Spleen (tissue), 11 donors: ENCODE measurements at regions not wholly inside any gene's neighbourhood (a gene's known extent, or its start where the extent isn't known, plus 50 kb on each side); places are given as distances from the start of the nearest gene placed in this dataset.

Experiments
- DNase-seq: peaks from one replicate; pipeline ENCODE4 v3.0.0-alpha.2; 2020
- H3K27ac ChIP-seq, 8 donors: fragments of 200-600 bp; sonication (generic) in 7 of 8; 1 replicate in 4 of 8; 2 replicates in 4 of 8; pipeline versions ENCODE4 v1.5.0 to v1.8.0; 2016 to 2021; ENCODE audit warnings: inconsistent platforms in 4 of 8, mild to moderate bottlenecking in 4 of 8, moderate library complexity in 1 of 8
- H3K27me3 ChIP-seq, 7 donors: fragments of 200-600 bp; sonication (generic) in 6 of 7; replicated peaks in 1 of 7; 1 replicate in 4 of 7; 2 replicates in 3 of 7; pipeline versions ENCODE4 v1.5.0 to v1.8.0; 2016 to 2021; ENCODE audit warnings: inconsistent platforms in 3 of 7, mild to moderate bottlenecking in 1 of 7
- H3K36me3 ChIP-seq, 6 donors: fragments of 200-600 bp; sonication (generic) in 5 of 6; 1 replicate in 4 of 6; 2 replicates in 2 of 6; pipeline versions ENCODE4 v1.5.0 to v1.8.0; 2016 to 2021; ENCODE audit warnings: inconsistent platforms in 2 of 6
- H3K4me1 ChIP-seq, 6 donors: fragments of 200-600 bp; sonication (generic) in 5 of 6; 1 replicate in 3 of 6; 2 replicates in 3 of 6; pipeline versions ENCODE4 v1.5.0 to v1.8.0; 2016 to 2021; ENCODE audit warnings: inconsistent platforms in 3 of 6
- H3K4me3 ChIP-seq, 8 donors: fragments of 200-600 bp; sonication (generic) in 7 of 8; 1 replicate in 4 of 8; 2 replicates in 4 of 8; pipeline versions ENCODE4 v1.5.0 to v1.8.0; 2016 to 2021; ENCODE audit warnings: inconsistent platforms in 4 of 8, mild to moderate bottlenecking in 4 of 8, moderate library complexity in 2 of 8
- H3K9me3 ChIP-seq, 8 donors: fragments of 200-600 bp; sonication (generic) in 7 of 8; 1 replicate in 4 of 8; 2 replicates in 4 of 8; pipeline versions ENCODE4 v1.5.0 to v1.8.0; 2016 to 2021; ENCODE audit warnings: inconsistent platforms in 4 of 8
- CTCF ChIP-seq, 11 experiments: fragments of 200-600 bp in 7 of 11; fragments of 450-650 bp in 4 of 11; sonication (generic) in 4 of 11; IDR thresholded peaks in 8 of 11; conservative IDR thresholded peaks in 3 of 11; 1 replicate in 7 of 11; 2 replicates in 4 of 11; pipeline versions ENCODE4 v1.4.0 to v1.8.0; 2016 to 2021; ENCODE audit warnings: antibody characterized with exemption in 11 of 11, inconsistent platforms in 4 of 11, mild to moderate bottlenecking in 1 of 11
- POLR2A ChIP-seq, 3 donors: fragments of 450-650 bp; IDR thresholded peaks; one replicate each; pipeline ENCODE4 v1.5.1; 2017; ENCODE audit warnings: antibody characterized with exemption in 3 of 3, mild to moderate bottlenecking in 1 of 3
- POLR2AphosphoS5 ChIP-seq, 3 donors: sonication (generic); formaldehyde crosslinking; IDR thresholded peaks; one replicate each; pipeline ENCODE4 v1.5.1; 2017; ENCODE audit warnings: antibody characterized with exemption in 3 of 3
- WGBS, 5 donors: extraction: QIAGEN DNeasy Blood & Tissue Kit in 3 of 5; methylation state at CpG; one replicate each; pipeline versions ENCODE4 v1.1.5 to v1.1.7; 2013 to 2018; 5-methylcytosine and 5-hydroxymethylcytosine counted together
- intact Hi-C: fragments of 100-400 bp; cut with DNase I; formaldehyde crosslinking; loops from one replicate; pipeline ENCODE4 v1.15.0; 2023; ENCODE audit warnings: low total_unique reads
- donor health status: healthy with polysubstance abuse.
- donor health status: DM: no; HTN: no; CAD: no; lungs with moderate emphysema.
- donor health status: DM: no; HTN: no; CAD: no.
- donor health status: Bipolar disorder and iron deficiency.
- donor health status: healthy.
- donor health status: DM: no; HTN: no; CAD: no.
- donor health status: DM: yes; HTN: yes; CAD: no.

- Histone ChIP-seq H3K27me3 (no peaks in the 10 kb centered on the region), H3K4me1 (no peaks in the 10 kb centered on the region), H3K36me3 (no peaks in the 10 kb centered on the region), H3K27ac (no peak overlapping the region), H3K9me3 (no peaks in the 10 kb centered on the region), H3K4me3 (no peak overlapping the region)
- TF ChIP-seq CTCF (IDR thresholded peaks at IDR 0.05 in 8 of 11, conservative IDR thresholded peaks at IDR 0.05 in 3 of 11) (no peak), POLR2AphosphoS5 (IDR thresholded peaks at IDR 0.05) (no peak), POLR2A (IDR thresholded peaks at IDR 0.05) (no peak)
- DNase-seq, result no peak
- intact Hi-C loops, result no loop called here
These were observed 141.8 kb downstream of the DISP1 start for GRCh38 chr1:222956601-222957000.

GRCh38 chr1:222967466-222968240 is 152.8 kb downstream of the DISP1 start:
- 73 to 95% (median 89%) methylated on average over 5 of the region's 5 CpGs for WGBS, 5 donors
- no peak overlapping the region for H3K27ac ChIP-seq
- no peak for DNase-seq
- TF ChIP-seq POLR2A (IDR thresholded peaks at IDR 0.05), result no peak
- no peak for TF ChIP-seq POLR2AphosphoS5 (IDR thresholded peaks at IDR 0.05)
- no peak for TF ChIP-seq CTCF (IDR thresholded peaks at IDR 0.05 in 8 of 11, conservative IDR thresholded peaks at IDR 0.05 in 3 of 11)
- intact Hi-C loops, result no loop called here
- no peak overlapping the region for H3K4me3 ChIP-seq
- H3K36me3 ChIP-seq, result no peaks in the 10 kb centered on the region
- no peaks in the 10 kb centered on the region for H3K27me3 ChIP-seq
- no peaks in the 10 kb centered on the region for H3K9me3 ChIP-seq
- H3K4me1 ChIP-seq, result peaks cover 0 to 13% (median 0%) of the 10 kb centered on the region in 6 donors

- Histone ChIP-seq H3K27me3 (no peaks in the 10 kb centered on the region), H3K27ac (no peak overlapping the region), H3K4me3 (no peak overlapping the region), H3K4me1 (peaks cover 0 to 5% (median 0%) of the 10 kb centered on the region in 6 donors), H3K9me3 (no peaks in the 10 kb centered on the region), H3K36me3 (no peaks in the 10 kb centered on the region)
- 86 to 92% (median 91%) methylated on average over 8 of the region's 8 CpGs for WGBS, 5 donors
- TF ChIP-seq CTCF (IDR thresholded peaks at IDR 0.05 in 8 of 11, conservative IDR thresholded peaks at IDR 0.05 in 3 of 11) (no peak), POLR2A (IDR thresholded peaks at IDR 0.05) (no peak), POLR2AphosphoS5 (IDR thresholded peaks at IDR 0.05) (no peak)
- DNase-seq, result no peak
- intact Hi-C loops, result no loop called here
These were observed 155.2 kb downstream of the DISP1 start for GRCh38 chr1:222970040-222970439.

- DNase-seq, result no peak
- no peak overlapping the region for H3K4me3 ChIP-seq
- 85 to 94% (median 92%) methylated on average over 4 of the region's 4 CpGs for WGBS, 5 donors
- intact Hi-C loops, result no loop called here
- no peaks in the 10 kb centered on the region for H3K27me3 ChIP-seq
- no peaks in the 10 kb centered on the region for H3K36me3 ChIP-seq
- peaks cover 0 to 4% (median 0%) of the 10 kb centered on the region in 6 donors for H3K4me1 ChIP-seq
- TF ChIP-seq POLR2A (IDR thresholded peaks at IDR 0.05) (no peak), CTCF (IDR thresholded peaks at IDR 0.05 in 8 of 11, conservative IDR thresholded peaks at IDR 0.05 in 3 of 11) (no peak), POLR2AphosphoS5 (IDR thresholded peaks at IDR 0.05) (no peak)
- H3K9me3 ChIP-seq, result no peaks in the 10 kb centered on the region
- H3K27ac ChIP-seq, result no peak overlapping the region
These were observed 155.9 kb downstream of the DISP1 start for GRCh38 chr1:222970711-222971110.
